ENCODE measurements at regions not wholly inside any gene's neighbourhood (a gene's known extent, or its start where the extent isn't known, plus 50 kb on each side); places are given as distances from the start of the nearest gene placed in this dataset.

- TF ChIP-seq POLR2A (IDR thresholded peaks at IDR 0.05) (no peak), POLR2AphosphoS5 (IDR thresholded peaks at IDR 0.05) (no peak), CTCF (IDR thresholded peaks at IDR 0.05) (no peak)
- Histone ChIP-seq H3K9me3 (no peaks in the 10 kb centered on the region), H3K4me1 (replicated peaks) (no peaks in the 10 kb centered on the region), H3K36me3 (no peaks in the 10 kb centered on the region), H3K27ac (no peak overlapping the region), H3K27me3 (replicated peaks; ENCODE audit: insufficient read depth) (no peaks in the 10 kb centered on the region), H3K4me3 (no peak overlapping the region)
- 88% methylated on average over 6 of the region's 6 CpGs for WGBS
- no peak for DNase-seq (ENCODE audit: low spot score)
- intact Hi-C loops (cut with DNase I), result no loop called here
Measured at GRCh38 chr2:106976548-106976947, 90.6 kb upstream of the ST6GAL2 start.

- Histone ChIP-seq H3K4me1 (replicated peaks) (no peaks in the 10 kb centered on the region), H3K36me3 (no peaks in the 10 kb centered on the region), H3K27me3 (replicated peaks; ENCODE audit: insufficient read depth) (no peaks in the 10 kb centered on the region), H3K27ac (no peak overlapping the region), H3K4me3 (no peak overlapping the region), H3K9me3 (no peaks in the 10 kb centered on the region)
- DNase-seq (ENCODE audit: low spot score), result no peak
- no peak for TF ChIP-seq CTCF (IDR thresholded peaks at IDR 0.05)
- no peak for TF ChIP-seq POLR2A (IDR thresholded peaks at IDR 0.05)
- no peak for TF ChIP-seq POLR2AphosphoS5 (IDR thresholded peaks at IDR 0.05)
- intact Hi-C loops (cut with DNase I), result no loop called here
- 12% methylated on average over 3 of the region's 3 CpGs for WGBS
Measured at GRCh38 chr2:106977717-106978116, 91.8 kb upstream of the ST6GAL2 start.

DNA sequence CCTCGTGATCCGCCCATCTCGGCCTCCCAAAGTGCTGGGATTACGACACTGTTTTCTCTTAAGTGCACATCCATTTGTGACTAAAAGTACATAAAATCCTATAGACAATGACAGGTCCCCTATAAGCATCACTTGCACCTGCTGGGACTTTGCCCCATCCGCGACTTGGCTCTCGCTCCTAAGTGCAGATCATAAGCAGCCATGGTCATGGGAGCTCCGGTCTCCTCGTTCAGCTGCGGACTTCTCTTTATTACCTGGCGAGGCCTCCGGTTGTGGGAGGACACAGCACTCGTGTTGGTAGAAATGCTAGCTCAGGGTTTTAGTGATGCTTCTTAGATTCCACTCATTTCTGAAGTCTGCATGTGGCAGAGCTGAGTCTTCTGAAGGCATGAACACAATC, 92.7 kb upstream of the ST6GAL2 start:
- TF ChIP-seq POLR2A (IDR thresholded peaks at IDR 0.05) (no peak), POLR2AphosphoS5 (IDR thresholded peaks at IDR 0.05) (no peak), CTCF (IDR thresholded peaks at IDR 0.05) (no peak)
- H3K4me1 ChIP-seq (replicated peaks), result no peaks in the 10 kb centered on the region
- H3K27ac ChIP-seq, result no peak overlapping the region
- intact Hi-C loops (cut with DNase I), result no loop called here
- DNase-seq (ENCODE audit: low spot score), result no peak
- no peaks in the 10 kb centered on the region for H3K27me3 ChIP-seq (replicated peaks; ENCODE audit: insufficient read depth)
- H3K36me3 ChIP-seq, result no peaks in the 10 kb centered on the region
- no peak overlapping the region for H3K4me3 ChIP-seq
- WGBS, result 96% methylated on average over 13 of the region's 13 CpGs
- H3K9me3 ChIP-seq, result no peaks in the 10 kb centered on the region

DNA sequence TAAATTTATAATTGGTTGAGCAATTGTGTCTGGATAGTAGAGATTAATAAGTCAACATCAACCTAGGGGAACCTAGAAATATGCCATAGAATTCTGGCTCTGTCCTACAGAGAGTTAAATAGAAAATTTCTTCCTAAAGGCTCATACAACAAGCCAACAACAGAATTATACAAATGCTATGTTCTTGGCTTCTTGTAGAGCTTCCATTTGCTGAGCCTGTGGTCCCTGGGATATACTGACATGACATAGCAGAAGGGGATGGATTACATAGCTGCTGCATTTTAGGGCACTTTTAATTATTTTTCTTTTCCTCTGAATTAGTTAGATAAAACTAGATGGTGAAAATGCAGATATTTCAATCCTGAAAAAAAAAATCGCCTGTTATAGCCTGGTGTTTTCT, 95.5 kb upstream of the ST6GAL2 start:
- TF ChIP-seq POLR2AphosphoS5 (IDR thresholded peaks at IDR 0.05) (no peak), CTCF (IDR thresholded peaks at IDR 0.05) (no peak), POLR2A (IDR thresholded peaks at IDR 0.05) (no peak)
- H3K27ac ChIP-seq, result no peak overlapping the region
- intact Hi-C loops (cut with DNase I), result no loop called here
- no peaks in the 10 kb centered on the region for H3K4me1 ChIP-seq (replicated peaks)
- no peaks in the 10 kb centered on the region for H3K27me3 ChIP-seq (replicated peaks; ENCODE audit: insufficient read depth)
- H3K9me3 ChIP-seq, result no peaks in the 10 kb centered on the region
- WGBS, result 93% methylated on average over 1 of the region's 1 CpG
- H3K36me3 ChIP-seq, result no peaks in the 10 kb centered on the region
- H3K4me3 ChIP-seq, result no peak overlapping the region
- DNase-seq (ENCODE audit: low spot score), result no peak

DNA sequence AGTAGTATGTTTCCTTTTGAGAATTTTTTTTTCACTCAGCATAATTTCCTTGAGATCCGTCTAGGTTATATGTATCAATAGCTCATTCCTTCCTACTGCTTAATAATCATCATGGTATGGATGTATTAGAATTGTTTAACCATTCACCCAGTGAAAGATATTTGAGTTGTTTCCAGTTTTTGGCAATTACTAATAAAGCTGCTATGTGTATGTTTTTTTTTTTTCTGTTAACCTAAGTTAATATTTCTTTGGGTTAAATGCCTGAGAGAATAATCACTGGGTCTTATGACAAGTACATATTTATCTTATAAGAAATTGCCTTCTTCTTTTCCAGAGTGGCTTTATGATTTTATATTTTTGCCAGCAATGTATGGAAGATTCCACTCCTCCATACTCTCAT, 96.4 kb upstream of the ST6GAL2 start:
- no peak for TF ChIP-seq POLR2AphosphoS5 (IDR thresholded peaks at IDR 0.05)
- intact Hi-C loops (cut with DNase I), result no loop called here
- H3K27ac ChIP-seq, result no peak overlapping the region
- no peak for DNase-seq (ENCODE audit: low spot score)
- H3K4me1 ChIP-seq (replicated peaks), result no peaks in the 10 kb centered on the region
- 98% methylated on average over 1 of the region's 1 CpG for WGBS
- no peaks in the 10 kb centered on the region for H3K27me3 ChIP-seq (replicated peaks; ENCODE audit: insufficient read depth)
- H3K4me3 ChIP-seq, result no peak overlapping the region
- no peaks in the 10 kb centered on the region for H3K9me3 ChIP-seq
- no peaks in the 10 kb centered on the region for H3K36me3 ChIP-seq
